Activated gamma-delta T cell treated with anti-CD3 and anti-CD28 coated beads, Interleukin-2, amount 50 U/mL, for 16 hours (primary cell): ENCODE measurements at regions not wholly inside any gene's neighbourhood (a gene's known extent, or its start where the extent isn't known, plus 50 kb on each side); places are given as distances from the start of the nearest gene placed in this dataset.

ENCODE experiments used
- DNase-seq: peaks from one replicate; pipeline ENCODE4 v3.0.0-alpha.2; 2020; ENCODE audit warnings: low read depth

GRCh38 chr6:134523903-134524650 is 206.2 kb upstream of the SGK1 start:
- no peak for DNase-seq

- no peak for DNase-seq
Observed at GRCh38 chr6:134523051-134523450, 205.1 kb upstream of the SGK1 start.

- no peak for DNase-seq
Observed at GRCh38 chr6:134521116-134521501, 203.2 kb upstream of the SGK1 start.

GRCh38 chr6:134520181-134521115 is 202.5 kb upstream of the SGK1 start:
- no peak for DNase-seq

- peak; percentile 16 for DNase-seq
Observed at GRCh38 chr6:134519465-134519864, 201.6 kb upstream of the SGK1 start.

GRCh38 chr6:134517868-134518267 is 200.0 kb upstream of the SGK1 start:
- no peak for DNase-seq

- DNase-seq = no peak
Observed at GRCh38 chr6:134517145-134517658, 199.3 kb upstream of the SGK1 start.

- DNase-seq = no peak
Observed at GRCh38 chr6:134516582-134516981, 198.7 kb upstream of the SGK1 start.

- DNase-seq = no peak
Observed at GRCh38 chr6:134515986-134516385, 198.1 kb upstream of the SGK1 start.

- no peak for DNase-seq
Observed at GRCh38 chr6:134512981-134513391, 195.1 kb upstream of the SGK1 start.

GRCh38 chr6:134511984-134512683 is 194.2 kb upstream of the SGK1 start:
- DNase-seq = no peak

GRCh38 chr6:134510920-134511319 is 193.0 kb upstream of the SGK1 start:
- no peak for DNase-seq

GRCh38 chr6:134510142-134510541 is 192.2 kb upstream of the SGK1 start:
- no peak for DNase-seq

- DNase-seq = no peak
Observed at GRCh38 chr6:134508862-134509498, 191.1 kb upstream of the SGK1 start.

GRCh38 chr6:134506162-134506561 is 188.2 kb upstream of the SGK1 start:
- DNase-seq = no peak

GRCh38 chr6:134503585-134504281 is 185.8 kb upstream of the SGK1 start:
- no peak for DNase-seq

- no peak for DNase-seq
Observed at GRCh38 chr6:134502614-134503549, 185.0 kb upstream of the SGK1 start.

- DNase-seq = no peak
Observed at GRCh38 chr6:134495890-134496248, 178.0 kb upstream of the SGK1 start.

GRCh38 chr6:134495203-134495889 is 177.4 kb upstream of the SGK1 start:
- DNase-seq = no peak

- no peak for DNase-seq
Observed at GRCh38 chr6:134493789-134494188, 175.9 kb upstream of the SGK1 start.
